ENCODE measurements at regions not wholly inside any gene's neighbourhood (a gene's known extent, or its start where the extent isn't known, plus 50 kb on each side); places are given as distances from the start of the nearest gene placed in this dataset.

GRCh38 chr15:85929786-85930185 lies 135.1 kb upstream of the KLHL25 start:
- in situ Hi-C loops (cut with MboI; ENCODE audit: low pct_unique_long_range_greater_than_20kb, low sequenced_read_pairs) = no loop called here
- no peak for DNase-seq

- DNase-seq = no peak
- in situ Hi-C loops (cut with MboI; ENCODE audit: low pct_unique_long_range_greater_than_20kb, low sequenced_read_pairs) = no loop called here
These were observed 137.7 kb upstream of the KLHL25 start for GRCh38 chr15:85932391-85932790.

- in situ Hi-C loops (cut with MboI; ENCODE audit: low pct_unique_long_range_greater_than_20kb, low sequenced_read_pairs) = no loop called here
- no peak for DNase-seq
These were observed 140.0 kb upstream of the KLHL25 start for GRCh38 chr15:85934691-85935090.

- no peak for DNase-seq
These were observed 140.5 kb upstream of the KLHL25 start for GRCh38 chr15:85935182-85935581.

GRCh38 chr15:85937661-85938060 lies 142.0 kb upstream of the AGBL1 start:
- DNase-seq = no peak
- in situ Hi-C loops (cut with MboI; ENCODE audit: low pct_unique_long_range_greater_than_20kb, low sequenced_read_pairs) = no loop called here

More at GRCh38 chr15:85935182-85935581, 140.5 kb upstream of the KLHL25 start:
- in situ Hi-C loops (cut with MboI; ENCODE audit: low pct_unique_long_range_greater_than_20kb, low sequenced_read_pairs) = no loop called here

GRCh38 chr15:85941186-85941855 lies 138.3 kb upstream of the AGBL1 start:
- in situ Hi-C loops (cut with MboI; ENCODE audit: low pct_unique_long_range_greater_than_20kb, low sequenced_read_pairs) = no loop called here
- DNase-seq = no peak

- no peak for DNase-seq
- in situ Hi-C loops (cut with MboI; ENCODE audit: low pct_unique_long_range_greater_than_20kb, low sequenced_read_pairs) = no loop called here
These were observed 137.0 kb upstream of the AGBL1 start for GRCh38 chr15:85942632-85943031.

GRCh38 chr15:85943151-85943550 lies 136.5 kb upstream of the AGBL1 start:
- in situ Hi-C loops (cut with MboI; ENCODE audit: low pct_unique_long_range_greater_than_20kb, low sequenced_read_pairs) = no loop called here
- DNase-seq = no peak

GRCh38 chr15:85943791-85944190 lies 135.9 kb upstream of the AGBL1 start:
- in situ Hi-C loops (cut with MboI; ENCODE audit: low pct_unique_long_range_greater_than_20kb, low sequenced_read_pairs) = no loop called here
- DNase-seq = no peak

GRCh38 chr15:85947021-85947420 lies 132.7 kb upstream of the AGBL1 start:
- in situ Hi-C loops (cut with MboI; ENCODE audit: low pct_unique_long_range_greater_than_20kb, low sequenced_read_pairs) = no loop called here
- no peak for DNase-seq

GRCh38 chr15:85947936-85948335 lies 131.7 kb upstream of the AGBL1 start:
- in situ Hi-C loops (cut with MboI; ENCODE audit: low pct_unique_long_range_greater_than_20kb, low sequenced_read_pairs) = no loop called here
- DNase-seq = no peak

GRCh38 chr15:85950101-85950500 lies 129.6 kb upstream of the AGBL1 start:
- in situ Hi-C loops (cut with MboI; ENCODE audit: low pct_unique_long_range_greater_than_20kb, low sequenced_read_pairs) = no loop called here
- no peak for DNase-seq

- in situ Hi-C loops (cut with MboI; ENCODE audit: low pct_unique_long_range_greater_than_20kb, low sequenced_read_pairs) = no loop called here
- DNase-seq = no peak
These were observed 125.1 kb upstream of the AGBL1 start for GRCh38 chr15:85954586-85954985.

GRCh38 chr15:85955501-85956391 lies 123.9 kb upstream of the AGBL1 start:
- in situ Hi-C loops (cut with MboI; ENCODE audit: low pct_unique_long_range_greater_than_20kb, low sequenced_read_pairs) = no loop called here
- DNase-seq = no peak

- DNase-seq = peak; percentile 65
- in situ Hi-C loops (cut with MboI; ENCODE audit: low pct_unique_long_range_greater_than_20kb, low sequenced_read_pairs) = no loop called here
These were observed 123.0 kb upstream of the AGBL1 start for GRCh38 chr15:85956532-85957275.

- in situ Hi-C loops (cut with MboI; ENCODE audit: low pct_unique_long_range_greater_than_20kb, low sequenced_read_pairs) = no loop called here
- no peak for DNase-seq
These were observed 120.1 kb upstream of the AGBL1 start for GRCh38 chr15:85959611-85960010.

- no peak for DNase-seq
- in situ Hi-C loops (cut with MboI; ENCODE audit: low pct_unique_long_range_greater_than_20kb, low sequenced_read_pairs) = no loop called here
These were observed 119.3 kb upstream of the AGBL1 start for GRCh38 chr15:85960381-85960780.

GRCh38 chr15:85961821-85962220 lies 117.8 kb upstream of the AGBL1 start:
- DNase-seq = no peak
- in situ Hi-C loops (cut with MboI; ENCODE audit: low pct_unique_long_range_greater_than_20kb, low sequenced_read_pairs) = no loop called here

GRCh38 chr15:85963262-85963760 lies 116.4 kb upstream of the AGBL1 start:
- in situ Hi-C loops (cut with MboI; ENCODE audit: low pct_unique_long_range_greater_than_20kb, low sequenced_read_pairs) = no loop called here
- no peak for DNase-seq

GRCh38 chr15:85964471-85964870 lies 115.2 kb upstream of the AGBL1 start:
- DNase-seq = no peak
- in situ Hi-C loops (cut with MboI; ENCODE audit: low pct_unique_long_range_greater_than_20kb, low sequenced_read_pairs) = no loop called here
